ENCODE measurements at regions not wholly inside any gene's neighbourhood (a gene's known extent, or its start where the extent isn't known, plus 50 kb on each side); places are given as distances from the start of the nearest gene placed in this dataset.

DNA sequence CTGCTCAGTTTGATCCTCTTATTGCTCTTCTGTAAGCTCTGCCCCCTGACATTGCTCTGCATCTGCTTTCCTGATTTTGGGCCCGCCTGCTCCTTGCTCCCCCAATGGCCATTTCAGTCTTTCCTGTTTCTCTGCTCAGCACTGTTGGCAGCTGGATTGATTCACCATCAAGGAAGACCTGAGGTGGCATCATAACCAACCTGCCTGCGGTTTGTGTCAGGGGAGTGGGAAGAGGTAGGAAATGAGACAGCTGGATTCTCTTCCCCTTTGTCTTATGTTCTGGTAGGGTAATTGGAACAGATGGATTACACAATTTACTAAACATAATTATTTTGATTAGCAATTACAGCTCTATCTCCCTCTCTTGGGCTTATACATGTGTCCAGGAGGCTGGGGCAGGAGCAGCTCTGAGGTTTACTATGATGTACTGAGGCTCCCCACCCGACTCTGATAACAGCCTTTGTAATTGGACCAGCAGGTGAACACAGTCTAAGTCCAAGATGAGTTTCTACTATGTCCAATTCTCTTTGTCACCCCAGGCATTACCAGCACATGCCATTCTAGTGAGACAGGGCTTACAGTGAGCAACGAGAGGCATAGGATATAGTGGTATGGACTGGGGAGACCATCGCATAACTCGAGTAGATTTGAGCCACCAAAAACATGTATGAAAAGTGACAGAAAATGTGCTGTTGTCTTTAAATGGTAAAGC, 151.8 kb upstream of the MMADHC start:
- Histone ChIP-seq H3K27ac (ENCODE audit: low read depth, low read length) (no peak overlapping the region), H3K27me3 (ENCODE audit: control insufficient read depth, insufficient read depth, low read length) (no peaks in the 10 kb centered on the region), H3K4me1 (ENCODE audit: control insufficient read depth, insufficient read depth, low read length) (no peaks in the 10 kb centered on the region)

DNA sequence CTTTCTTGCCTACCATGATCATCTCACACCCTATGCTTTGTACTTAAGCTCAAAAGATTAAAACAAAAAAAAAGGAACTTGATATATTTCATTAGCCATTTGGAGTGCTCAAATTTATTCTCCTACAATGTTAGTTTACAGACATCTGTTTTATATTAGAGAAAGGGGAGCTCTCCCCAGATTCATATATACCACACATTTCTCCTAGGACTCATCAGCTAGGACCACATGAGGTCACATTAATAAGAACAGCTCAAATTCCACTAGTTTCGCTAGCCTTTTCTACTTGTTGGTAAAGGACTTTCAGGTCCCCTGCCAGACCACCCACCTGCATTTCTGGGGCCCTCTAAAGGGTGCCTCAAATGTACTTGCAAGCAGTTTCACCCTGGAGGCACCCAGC, 151.2 kb upstream of the MMADHC start:
- H3K27ac ChIP-seq (ENCODE audit: low read depth, low read length): no peak overlapping the region
- H3K4me3 ChIP-seq (ENCODE audit: low read length): no peak overlapping the region
- no peaks in the 10 kb centered on the region for H3K27me3 ChIP-seq (ENCODE audit: control insufficient read depth, insufficient read depth, low read length)
- H3K36me3 ChIP-seq (ENCODE audit: control insufficient read depth, insufficient read depth, low read length): no peaks in the 10 kb centered on the region
- H3K9ac ChIP-seq (ENCODE audit: low read length): no peak overlapping the region
- H3K4me1 ChIP-seq (ENCODE audit: control insufficient read depth, insufficient read depth, low read length): no peaks in the 10 kb centered on the region

More for the DNA sequence above, 151.8 kb upstream of the MMADHC start:
- Histone ChIP-seq H3K9ac (ENCODE audit: low read length) (no peak overlapping the region), H3K4me3 (ENCODE audit: low read length) (no peak overlapping the region), H3K36me3 (ENCODE audit: control insufficient read depth, insufficient read depth, low read length) (no peaks in the 10 kb centered on the region)

DNA sequence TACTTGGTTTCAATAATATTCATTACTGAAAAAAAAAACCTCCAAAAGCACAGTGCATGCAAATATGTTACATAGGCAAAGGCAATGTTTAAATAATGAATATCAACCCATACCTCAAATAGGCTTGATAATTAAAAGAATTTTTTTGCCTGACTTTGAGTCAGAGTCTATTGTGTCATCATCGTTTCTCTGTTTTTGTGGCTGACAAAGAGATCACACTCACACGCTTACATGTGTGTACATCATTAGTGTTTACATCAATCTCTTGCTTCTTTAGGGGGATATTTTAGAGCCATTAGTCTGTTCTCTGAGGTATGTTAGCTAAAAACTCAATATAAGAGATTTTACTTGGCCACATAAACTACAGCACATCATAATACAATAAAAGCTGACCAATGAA, 150.3 kb upstream of the MMADHC start:
- Histone ChIP-seq H3K9ac (ENCODE audit: low read length) (no peak overlapping the region), H3K36me3 (ENCODE audit: control insufficient read depth, insufficient read depth, low read length) (no peaks in the 10 kb centered on the region), H3K4me3 (ENCODE audit: low read length) (no peak overlapping the region), H3K4me1 (ENCODE audit: control insufficient read depth, insufficient read depth, low read length) (no peaks in the 10 kb centered on the region), H3K27ac (ENCODE audit: low read depth, low read length) (no peak overlapping the region), H3K27me3 (ENCODE audit: control insufficient read depth, insufficient read depth, low read length) (no peaks in the 10 kb centered on the region)

DNA sequence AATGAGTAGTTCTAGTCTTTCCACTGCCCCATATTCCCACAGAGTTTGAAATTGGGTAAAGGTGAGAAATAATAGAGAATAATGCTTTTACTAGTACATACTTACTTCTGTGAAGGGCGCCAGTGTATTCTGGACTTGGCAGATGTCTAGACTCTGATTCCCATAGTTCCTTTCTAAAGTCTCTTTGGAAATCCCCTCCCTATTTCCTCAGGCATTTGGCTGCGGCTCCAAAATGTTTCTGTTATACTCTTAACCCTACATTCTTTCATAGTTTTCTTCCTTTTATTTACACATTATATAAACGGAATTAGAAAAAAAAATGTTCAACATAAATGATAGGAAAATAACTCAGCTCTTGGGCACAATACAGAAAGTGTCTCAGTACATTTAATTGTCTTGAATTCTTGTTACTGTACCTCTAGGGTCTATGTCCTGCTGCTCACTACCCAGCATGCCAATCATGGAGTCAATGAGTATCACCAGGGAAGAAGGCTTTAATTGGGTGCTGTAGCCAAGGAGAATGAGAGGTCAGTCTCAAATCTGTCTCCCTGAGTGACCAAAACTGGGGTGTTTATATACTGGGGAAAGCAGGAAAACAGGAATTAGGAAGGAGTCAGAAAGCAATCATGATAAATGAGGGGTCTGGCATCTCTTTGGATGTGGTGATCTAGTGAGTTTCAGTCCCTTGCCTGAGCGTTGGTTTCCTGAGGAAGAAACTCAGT, 147.8 kb upstream of the MMADHC start:
- Histone ChIP-seq H3K27ac (ENCODE audit: low read depth, low read length) (no peak overlapping the region), H3K27me3 (ENCODE audit: control insufficient read depth, insufficient read depth, low read length) (no peaks in the 10 kb centered on the region), H3K4me3 (ENCODE audit: low read length) (no peak overlapping the region), H3K36me3 (ENCODE audit: control insufficient read depth, insufficient read depth, low read length) (no peaks in the 10 kb centered on the region), H3K9ac (ENCODE audit: low read length) (no peak overlapping the region), H3K4me1 (ENCODE audit: control insufficient read depth, insufficient read depth, low read length) (no peaks in the 10 kb centered on the region)

DNA sequence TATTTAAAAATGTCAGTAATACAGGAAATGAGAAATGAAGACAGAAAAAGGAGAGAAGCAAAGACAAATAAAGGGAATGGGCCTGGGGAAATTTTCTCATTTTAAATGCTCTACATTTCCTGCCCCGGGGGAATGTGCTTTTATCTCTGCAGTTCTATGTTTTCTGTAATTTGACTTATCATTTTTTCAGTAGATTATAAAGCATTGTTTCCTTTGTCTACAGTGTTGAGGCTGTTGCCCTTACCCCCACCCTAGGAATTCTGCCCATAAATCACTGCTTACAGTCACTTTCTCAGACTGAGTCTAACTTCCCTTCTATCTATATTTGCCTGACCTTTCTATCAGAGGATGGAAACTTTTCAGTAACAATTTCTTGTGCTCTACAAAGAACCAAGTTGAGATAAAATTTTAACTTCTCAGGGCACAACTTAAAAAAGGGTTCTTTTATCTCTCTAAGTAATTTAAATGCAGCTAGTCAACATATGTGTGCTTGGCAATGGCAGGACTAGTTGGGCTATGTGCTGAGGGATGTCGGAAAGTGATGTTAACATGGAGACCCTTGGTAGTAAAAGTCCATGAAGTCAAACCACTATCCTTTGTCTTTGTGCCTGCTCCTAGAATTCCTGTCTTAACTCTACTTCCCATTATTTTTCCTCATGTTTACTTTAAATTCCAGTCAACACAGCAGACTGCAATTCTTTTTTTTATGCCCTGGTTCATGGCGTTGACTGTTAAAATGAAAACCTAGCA, 146.5 kb upstream of the MMADHC start:
- H3K27me3 ChIP-seq (ENCODE audit: control insufficient read depth, insufficient read depth, low read length): no peaks in the 10 kb centered on the region
- no peaks in the 10 kb centered on the region for H3K4me1 ChIP-seq (ENCODE audit: control insufficient read depth, insufficient read depth, low read length)
- no peak overlapping the region for H3K4me3 ChIP-seq (ENCODE audit: low read length)
- no peak overlapping the region for H3K9ac ChIP-seq (ENCODE audit: low read length)
- H3K36me3 ChIP-seq (ENCODE audit: control insufficient read depth, insufficient read depth, low read length): no peaks in the 10 kb centered on the region
- no peak overlapping the region for H3K27ac ChIP-seq (ENCODE audit: low read depth, low read length)

DNA sequence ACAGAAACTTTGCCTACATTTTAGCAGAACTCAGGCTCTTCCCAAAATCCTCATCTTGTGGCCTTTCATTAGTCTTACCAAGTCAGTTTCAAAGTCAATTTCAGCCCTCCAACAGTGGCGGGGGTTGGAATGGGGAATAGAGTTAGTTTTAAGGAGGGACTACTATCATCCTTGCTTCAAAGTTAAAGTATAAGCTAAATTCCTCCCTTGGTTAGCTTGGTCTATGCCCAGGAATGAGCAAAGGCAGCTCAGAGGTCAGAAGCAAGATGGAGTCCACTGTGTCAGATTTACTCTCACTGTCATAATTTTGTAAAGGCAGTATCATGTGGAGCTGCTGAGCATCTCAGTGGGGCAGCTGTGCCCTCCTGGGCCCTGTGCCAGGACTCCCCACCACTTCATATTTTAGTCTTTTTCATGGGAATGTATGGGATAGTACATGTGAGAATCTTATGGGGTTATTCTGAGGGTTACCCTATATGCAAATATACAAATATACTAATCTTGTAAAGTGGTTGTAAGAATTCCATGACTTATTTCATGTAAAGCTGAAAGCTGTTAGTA, 145.2 kb upstream of the MMADHC start:
- Histone ChIP-seq H3K27ac (ENCODE audit: low read depth, low read length) (no peak overlapping the region), H3K4me1 (ENCODE audit: control insufficient read depth, insufficient read depth, low read length) (no peaks in the 10 kb centered on the region)

DNA sequence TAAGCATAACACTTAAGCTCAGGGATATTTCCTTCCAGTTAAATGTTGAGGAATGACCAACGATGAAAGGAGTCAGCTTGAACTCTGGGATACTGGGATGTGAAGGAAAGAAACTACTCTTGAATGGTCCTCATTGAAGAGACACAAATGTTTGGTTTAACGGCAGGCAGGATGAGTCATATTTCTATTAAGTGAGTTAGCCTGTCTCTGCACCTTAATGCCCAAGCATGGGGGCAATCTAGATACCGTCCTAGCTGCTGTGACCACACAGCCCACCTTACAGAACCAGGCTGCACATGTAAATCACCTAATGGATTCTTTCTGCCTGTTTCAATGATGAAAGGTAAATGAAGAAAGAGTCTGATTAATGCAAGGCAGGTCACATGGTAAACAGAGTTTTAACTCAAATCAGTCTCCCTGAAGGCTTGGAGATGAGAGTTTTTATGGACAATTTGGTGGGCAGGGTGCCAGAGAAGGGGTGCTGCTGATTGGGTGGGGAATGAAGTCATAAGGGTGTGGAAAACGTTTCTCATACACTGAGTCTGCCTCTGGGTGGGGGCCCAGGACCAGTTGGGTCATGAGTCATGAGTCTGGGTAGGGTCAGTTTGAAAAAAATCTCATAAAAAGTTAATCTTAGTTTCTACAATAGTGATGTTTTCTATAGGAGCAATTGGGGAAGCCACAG, 144.6 kb upstream of the MMADHC start:
- H3K4me3 ChIP-seq (ENCODE audit: low read length): no peak overlapping the region
- H3K4me1 ChIP-seq (ENCODE audit: control insufficient read depth, insufficient read depth, low read length): no peaks in the 10 kb centered on the region
- H3K27ac ChIP-seq (ENCODE audit: low read depth, low read length): no peak overlapping the region
- no peaks in the 10 kb centered on the region for H3K36me3 ChIP-seq (ENCODE audit: control insufficient read depth, insufficient read depth, low read length)
- H3K9ac ChIP-seq (ENCODE audit: low read length): no peak overlapping the region
- no peaks in the 10 kb centered on the region for H3K27me3 ChIP-seq (ENCODE audit: control insufficient read depth, insufficient read depth, low read length)

More for the DNA sequence above, 145.2 kb upstream of the MMADHC start:
- Histone ChIP-seq H3K9ac (ENCODE audit: low read length) (no peak overlapping the region), H3K27me3 (ENCODE audit: control insufficient read depth, insufficient read depth, low read length) (no peaks in the 10 kb centered on the region), H3K36me3 (ENCODE audit: control insufficient read depth, insufficient read depth, low read length) (no peaks in the 10 kb centered on the region), H3K4me3 (ENCODE audit: low read length) (no peak overlapping the region)

DNA sequence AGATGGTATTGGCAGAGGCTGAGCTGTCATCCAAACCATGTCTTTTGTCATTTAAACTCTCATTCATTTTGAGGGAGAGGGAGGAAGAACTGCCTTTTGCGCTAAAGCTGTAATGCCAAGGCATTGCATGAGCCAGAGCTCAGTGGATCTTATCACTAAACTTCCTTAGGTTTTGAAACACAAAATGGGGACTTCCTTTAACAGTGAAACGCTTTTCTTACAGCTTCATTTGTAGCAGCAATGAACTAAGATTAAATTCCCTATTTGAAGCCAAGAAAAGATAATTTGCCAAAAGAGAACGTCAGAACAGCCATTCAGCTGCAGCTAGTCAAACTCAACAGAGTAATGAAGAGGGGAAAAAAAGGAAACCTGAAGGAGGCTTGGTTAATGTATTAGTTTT, 143.5 kb upstream of the MMADHC start:
- H3K4me1 ChIP-seq (ENCODE audit: control insufficient read depth, insufficient read depth, low read length): no peaks in the 10 kb centered on the region
- no peak overlapping the region for H3K27ac ChIP-seq (ENCODE audit: low read depth, low read length)
- no peaks in the 10 kb centered on the region for H3K36me3 ChIP-seq (ENCODE audit: control insufficient read depth, insufficient read depth, low read length)
- H3K4me3 ChIP-seq (ENCODE audit: low read length): no peak overlapping the region
- H3K9ac ChIP-seq (ENCODE audit: low read length): no peak overlapping the region
- H3K27me3 ChIP-seq (ENCODE audit: control insufficient read depth, insufficient read depth, low read length): no peaks in the 10 kb centered on the region

DNA sequence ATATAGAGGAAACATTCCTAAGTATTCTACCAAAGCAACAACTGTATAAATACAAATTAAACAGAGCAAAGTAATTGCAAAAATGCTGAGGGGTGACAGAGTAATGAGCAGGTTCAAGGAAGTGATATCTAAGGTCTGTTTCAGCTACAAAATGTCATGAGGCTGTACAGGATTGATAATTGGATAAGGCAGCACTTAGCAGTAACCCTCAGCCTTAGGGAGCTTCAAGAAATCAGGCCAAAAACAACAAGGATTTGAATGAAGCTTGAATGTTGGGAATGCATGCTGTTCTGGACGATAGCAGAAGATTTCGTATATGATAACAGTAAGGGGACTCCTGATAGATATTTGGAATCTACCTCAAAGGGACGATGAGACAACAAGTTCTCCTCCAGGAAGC, 142.0 kb upstream of the MMADHC start:
- Histone ChIP-seq H3K27me3 (ENCODE audit: control insufficient read depth, insufficient read depth, low read length) (no peaks in the 10 kb centered on the region), H3K27ac (ENCODE audit: low read depth, low read length) (no peak overlapping the region), H3K36me3 (ENCODE audit: control insufficient read depth, insufficient read depth, low read length) (no peaks in the 10 kb centered on the region), H3K4me1 (ENCODE audit: control insufficient read depth, insufficient read depth, low read length) (no peaks in the 10 kb centered on the region), H3K9ac (ENCODE audit: low read length) (no peak overlapping the region), H3K4me3 (ENCODE audit: low read length) (no peak overlapping the region)

DNA sequence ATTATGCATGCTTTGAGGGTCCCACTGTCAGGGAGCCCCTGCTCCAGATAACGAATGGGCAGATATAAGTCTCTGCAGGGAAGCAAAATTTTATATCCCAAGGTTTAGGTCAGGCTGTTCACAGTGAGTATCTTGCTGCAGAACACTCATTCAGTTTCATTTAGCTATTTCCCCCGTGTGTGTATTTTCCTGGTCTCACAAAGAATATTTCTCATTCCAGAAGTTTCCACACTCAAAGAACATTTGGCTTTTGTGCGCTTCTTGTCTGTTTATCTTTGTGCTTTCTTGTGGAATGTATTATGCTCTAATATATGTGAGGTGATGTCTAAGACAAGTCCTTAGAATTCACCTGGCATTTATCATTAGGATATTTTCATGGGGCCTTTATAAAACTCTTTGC, 140.4 kb upstream of the MMADHC start:
- Histone ChIP-seq H3K27ac (ENCODE audit: low read depth, low read length) (no peak overlapping the region), H3K4me1 (ENCODE audit: control insufficient read depth, insufficient read depth, low read length) (no peaks in the 10 kb centered on the region), H3K27me3 (ENCODE audit: control insufficient read depth, insufficient read depth, low read length) (no peaks in the 10 kb centered on the region), H3K4me3 (ENCODE audit: low read length) (no peak overlapping the region), H3K36me3 (ENCODE audit: control insufficient read depth, insufficient read depth, low read length) (no peaks in the 10 kb centered on the region), H3K9ac (ENCODE audit: low read length) (no peak overlapping the region)

DNA sequence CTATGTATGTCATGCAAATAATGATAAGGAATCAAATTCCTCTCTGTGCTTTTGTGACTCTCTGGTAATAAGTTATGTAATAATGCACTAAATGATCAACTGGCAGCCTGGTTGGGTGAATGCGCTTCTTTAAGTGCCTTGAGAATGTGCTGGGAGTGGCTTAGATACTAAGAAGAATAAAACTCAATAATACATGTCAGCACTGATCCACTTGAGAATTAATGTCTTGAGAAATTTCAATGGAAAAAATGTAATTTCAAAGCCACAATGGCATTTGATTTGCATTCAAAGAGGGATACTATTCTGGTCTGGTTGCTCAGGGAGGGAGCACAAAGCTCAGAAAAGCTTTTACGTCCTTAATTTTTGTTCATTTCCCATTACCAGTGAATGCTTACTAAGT, 137.7 kb upstream of the MMADHC start:
- Histone ChIP-seq H3K27me3 (ENCODE audit: control insufficient read depth, insufficient read depth, low read length) (no peaks in the 10 kb centered on the region), H3K4me1 (ENCODE audit: control insufficient read depth, insufficient read depth, low read length) (no peaks in the 10 kb centered on the region), H3K36me3 (ENCODE audit: control insufficient read depth, insufficient read depth, low read length) (no peaks in the 10 kb centered on the region), H3K9ac (ENCODE audit: low read length) (no peak overlapping the region), H3K27ac (ENCODE audit: low read depth, low read length) (no peak overlapping the region), H3K4me3 (ENCODE audit: low read length) (no peak overlapping the region)

DNA sequence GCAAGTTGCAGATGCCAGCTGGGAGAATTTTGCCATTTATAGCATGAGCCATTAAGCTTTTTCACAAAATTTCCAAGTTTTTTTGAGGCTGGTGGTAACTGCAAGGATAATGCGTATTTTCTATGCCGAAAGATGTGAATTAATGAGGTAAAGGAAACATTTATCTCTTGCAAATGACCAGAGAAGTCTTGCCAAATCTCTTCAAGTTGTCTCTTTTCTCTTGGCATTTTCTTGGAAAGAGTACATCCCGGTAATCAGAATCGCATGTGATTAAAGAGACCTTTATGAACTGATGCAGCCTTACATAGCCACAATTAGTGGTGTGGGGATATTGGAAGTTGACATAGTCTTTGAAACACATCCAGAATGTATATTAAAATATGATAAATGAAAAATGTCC, 136.5 kb upstream of the MMADHC start:
- H3K27me3 ChIP-seq (ENCODE audit: control insufficient read depth, insufficient read depth, low read length): no peaks in the 10 kb centered on the region
- no peak overlapping the region for H3K9ac ChIP-seq (ENCODE audit: low read length)
- H3K4me1 ChIP-seq (ENCODE audit: control insufficient read depth, insufficient read depth, low read length): no peaks in the 10 kb centered on the region
- H3K4me3 ChIP-seq (ENCODE audit: low read length): no peak overlapping the region
- no peaks in the 10 kb centered on the region for H3K36me3 ChIP-seq (ENCODE audit: control insufficient read depth, insufficient read depth, low read length)
- H3K27ac ChIP-seq (ENCODE audit: low read depth, low read length): no peak overlapping the region

Data from rectal smooth muscle tissue (tissue), 1 donor.